Ovary (tissue), 3 donors: ENCODE measurements at regions not wholly inside any gene's neighbourhood (a gene's known extent, or its start where the extent isn't known, plus 50 kb on each side); places are given as distances from the start of the nearest gene placed in this dataset.

ENCODE experiments used
- CTCF ChIP-seq, 3 donors: fragments of 450-650 bp in 2 of 3; fragments of 200-600 bp in 1 of 3; IDR thresholded peaks; one replicate each; pipeline versions ENCODE4 v1.5.1 to v1.8.0; 2016 to 2022; ENCODE audit warnings: antibody characterized with exemption in 3 of 3, mild to moderate bottlenecking in 1 of 3
- EP300 ChIP-seq: sonication (generic); formaldehyde crosslinking; IDR thresholded peaks from one replicate; pipeline ENCODE4 v1.6.1; 2017; ENCODE audit warnings: antibody characterized with exemption
- POLR2A ChIP-seq: fragments of 450-650 bp; IDR thresholded peaks from one replicate; pipeline ENCODE4 v1.6.1; 2017; ENCODE audit warnings: antibody characterized with exemption, mild to moderate bottlenecking, moderate library complexity
- donor health status: DM: no; HTN: no; CAD: no.

GRCh38 chr2:142694282-142694681 is 183.2 kb upstream of the KYNU start:
- no peak for TF ChIP-seq CTCF (IDR thresholded peaks at IDR 0.05)
- TF ChIP-seq POLR2A = no peak
- TF ChIP-seq EP300 = no peak
